Thyroid gland (tissue), 4 donors: ENCODE measurements at regions not wholly inside any gene's neighbourhood (a gene's known extent, or its start where the extent isn't known, plus 50 kb on each side); places are given as distances from the start of the nearest gene placed in this dataset.

Source experiments
- DNase-seq, 2 donors: peaks; one replicate each; pipeline ENCODE4 v3.0.0-alpha.2; 2019
- H3K27ac ChIP-seq, 3 donors: fragments of 200-600 bp; sonication (generic); 1 replicate in 2 of 3; 2 replicates in 1 of 3; pipeline ENCODE4 v1.5.1; 2016 to 2019; ENCODE audit warnings: mild to moderate bottlenecking in 1 of 3, moderate library complexity in 1 of 3
- H3K27me3 ChIP-seq: fragments of 200-600 bp; sonication (generic); one replicate; pipeline ENCODE4 v1.5.1; 2019
- H3K36me3 ChIP-seq, 2 donors: fragments of 200-600 bp; sonication (generic); one replicate each; pipeline ENCODE4 v1.5.1; 2016 to 2019
- H3K4me1 ChIP-seq, 2 donors: fragments of 200-600 bp; sonication (generic); one replicate each; pipeline ENCODE4 v1.5.1; 2017 to 2019
- H3K4me3 ChIP-seq, 3 donors: fragments of 200-600 bp; sonication (generic); replicated peaks in 1 of 3; 1 replicate in 2 of 3; 2 replicates in 1 of 3; pipeline ENCODE4 v1.5.1; 2016; ENCODE audit warnings: mild to moderate bottlenecking in 1 of 3
- H3K9me3 ChIP-seq: fragments of 200-600 bp; sonication (generic); one replicate; pipeline ENCODE4 v1.5.1; 2017
- CTCF ChIP-seq, 6 experiments: fragments of 200-600 bp in 3 of 6; fragments of 450-650 bp in 3 of 6; sonication (generic) in 3 of 6; IDR thresholded peaks; one replicate each; pipeline ENCODE4 v1.5.1; 2016 to 2019; ENCODE audit warnings: antibody characterized with exemption in 6 of 6, mild to moderate bottlenecking in 2 of 6, inconsistent platforms in 1 of 6, moderate library complexity in 1 of 6
- POLR2A ChIP-seq, 2 donors: fragments of 450-650 bp; IDR thresholded peaks; one replicate each; pipeline ENCODE4 v1.6.1; 2017; ENCODE audit warnings: antibody characterized with exemption in 2 of 2, mild to moderate bottlenecking in 2 of 2, moderate library complexity in 1 of 2
- WGBS, 2 donors: methylation state at CpG; one replicate each; pipeline ENCODE4 v1.1.5; 2017; 5-methylcytosine and 5-hydroxymethylcytosine counted together
- intact Hi-C: fragments of 100-400 bp; cut with DNase I; formaldehyde crosslinking; loops from one replicate; pipeline ENCODE4 v1.15.1; 2023

GRCh38 chr2:42863320-42863719 is 70.9 kb upstream of the HAAO start:
- H3K27me3 ChIP-seq = no peaks in the 10 kb centered on the region
- peaks cover 3 to 6% of the 10 kb centered on the region in 2 donors for H3K4me1 ChIP-seq
- no peak for DNase-seq
- WGBS, 2 donors = 81 to 86% methylated on average over 9 to 10 of the region's 10 CpGs
- no peak overlapping the region for H3K27ac ChIP-seq
- no peaks in the 10 kb centered on the region for H3K36me3 ChIP-seq
- intact Hi-C loops = loop anchor here (10.0 kb wide), 1 partner anchor 71 kb away; no protein-coding TSS in a partner anchor
- no peak overlapping the region for H3K4me3 ChIP-seq
- TF ChIP-seq POLR2A (IDR thresholded peaks at IDR 0.05) (no peak), CTCF (IDR thresholded peaks at IDR 0.05) (no peak)
- H3K9me3 ChIP-seq = no peaks in the 10 kb centered on the region

- TF ChIP-seq POLR2A (IDR thresholded peaks at IDR 0.05) (no peak), CTCF (IDR thresholded peaks at IDR 0.05) (no peak)
- Histone ChIP-seq H3K4me1 (peaks cover 3 to 6% of the 10 kb centered on the region in 2 donors), H3K9me3 (no peaks in the 10 kb centered on the region), H3K4me3 (no peak overlapping the region), H3K27me3 (no peaks in the 10 kb centered on the region), H3K36me3 (no peaks in the 10 kb centered on the region), H3K27ac (no peak overlapping the region)
- DNase-seq = no peak
- intact Hi-C loops = loop anchor here (10.0 kb wide), 1 partner anchor 72 kb away; no protein-coding TSS in a partner anchor
- WGBS, 2 donors = 96 to 97% methylated on average over 5 to 11 of the region's 12 CpGs
Observed at GRCh38 chr2:42862669-42863185, 70.3 kb upstream of the HAAO start.

GRCh38 chr2:42861321-42861720 is 68.9 kb upstream of the HAAO start:
- H3K27ac ChIP-seq = no peak overlapping the region
- no peak for DNase-seq
- H3K4me3 ChIP-seq = no peak overlapping the region
- H3K4me1 ChIP-seq = no peaks in the 10 kb centered on the region
- no peaks in the 10 kb centered on the region for H3K9me3 ChIP-seq
- intact Hi-C loops = loop anchor here (10.0 kb wide), 1 partner anchor 73 kb away; no protein-coding TSS in a partner anchor
- no peaks in the 10 kb centered on the region for H3K36me3 ChIP-seq
- TF ChIP-seq POLR2A (IDR thresholded peaks at IDR 0.05) (no peak), CTCF (IDR thresholded peaks at IDR 0.05) (no peak)
- WGBS, 2 donors = 84 to 97% methylated on average over 2 of the region's 2 CpGs
- no peaks in the 10 kb centered on the region for H3K27me3 ChIP-seq

GRCh38 chr2:42860319-42861094 is 68.1 kb upstream of the HAAO start:
- Histone ChIP-seq H3K27ac (no peak overlapping the region), H3K9me3 (no peaks in the 10 kb centered on the region), H3K36me3 (no peaks in the 10 kb centered on the region), H3K4me1 (no peaks in the 10 kb centered on the region), H3K4me3 (no peak overlapping the region), H3K27me3 (no peaks in the 10 kb centered on the region)
- 75 to 79% methylated on average over 5 of the region's 5 CpGs for WGBS, 2 donors
- no peak for DNase-seq
- intact Hi-C loops = loop anchor here (10.0 kb wide), 1 partner anchor 74 kb away; no protein-coding TSS in a partner anchor
- TF ChIP-seq CTCF (IDR thresholded peaks at IDR 0.05) (no peak), POLR2A (IDR thresholded peaks at IDR 0.05) (no peak)

- H3K27me3 ChIP-seq = no peaks in the 10 kb centered on the region
- intact Hi-C loops = loop anchor here (10.0 kb wide), 1 partner anchor 75 kb away; no protein-coding TSS in a partner anchor
- H3K27ac ChIP-seq = no peak overlapping the region
- DNase-seq = no peak
- peaks cover 0 to under 1% of the 10 kb centered on the region in 2 donors for H3K4me1 ChIP-seq
- no peak overlapping the region for H3K4me3 ChIP-seq
- no peaks in the 10 kb centered on the region for H3K36me3 ChIP-seq
- no peaks in the 10 kb centered on the region for H3K9me3 ChIP-seq
- TF ChIP-seq CTCF (IDR thresholded peaks at IDR 0.05) (no peak), POLR2A (IDR thresholded peaks at IDR 0.05) (no peak)
- WGBS, 2 donors = 46 to 47% methylated on average over 4 of the region's 4 CpGs
Observed at GRCh38 chr2:42859791-42860190, 67.4 kb upstream of the HAAO start.
